Caki2 (cell line): ENCODE measurements at regions not wholly inside any gene's neighbourhood (a gene's known extent, or its start where the extent isn't known, plus 50 kb on each side); places are given as distances from the start of the nearest gene placed in this dataset.
"Not testable (repeated sequence)": the region's sequence is repeated elsewhere in the genome, so short reads cannot be mapped to it uniquely, and the experiment has no call there.

Source experiments
- DNase-seq: peaks from one replicate; pipeline ENCODE4 v3.0.0-alpha.2; 2015; ENCODE audit warnings: low read depth
- in situ Hi-C: cut with HindIII; loops from 2 replicates; pipeline ENCODE4 v1.10.0; 2016; ENCODE audit warnings: low sequenced_read_pairs, low pct_unique_long_range_greater_than_20kb, mixed read lengths

- in situ Hi-C loops = no loop called here
- DNase-seq = no peak
These were observed 91.3 kb downstream of the MFAP3L start for GRCh38 chr4:169934794-169935429.

GRCh38 chr4:169933531-169933930 is 92.7 kb downstream of the MFAP3L start:
- DNase-seq = no peak

GRCh38 chr4:169931964-169932363 is 94.2 kb downstream of the MFAP3L start:
- in situ Hi-C loops = no loop called here
- DNase-seq = no peak

More at GRCh38 chr4:169933531-169933930, 92.7 kb downstream of the MFAP3L start:
- in situ Hi-C loops = no loop called here

- in situ Hi-C loops, DNase-seq: not testable (repeated sequence)
These were observed 95.4 kb downstream of the MFAP3L start for GRCh38 chr4:169930755-169931154.

GRCh38 chr4:169927280-169927679 is 98.9 kb downstream of the MFAP3L start:
- DNase-seq = no peak
- in situ Hi-C loops = no loop called here

- DNase-seq = no peak
- in situ Hi-C loops = no loop called here
These were observed 100.5 kb downstream of the MFAP3L start for GRCh38 chr4:169925678-169926077.

- DNase-seq = no peak
- in situ Hi-C loops = no loop called here
These were observed 103.4 kb downstream of the MFAP3L start for GRCh38 chr4:169922632-169923276.

- no peak for DNase-seq
- in situ Hi-C loops = no loop called here
These were observed 104.5 kb downstream of the MFAP3L start for GRCh38 chr4:169921732-169922131.

- DNase-seq = no peak
- in situ Hi-C loops = no loop called here
These were observed 105.0 kb downstream of the MFAP3L start for GRCh38 chr4:169921237-169921636.

- DNase-seq, in situ Hi-C loops: not testable (repeated sequence)
These were observed 106.7 kb downstream of the MFAP3L start for GRCh38 chr4:169919194-169920124.

GRCh38 chr4:169915545-169915944 is 110.7 kb downstream of the MFAP3L start:
- DNase-seq = no peak
- in situ Hi-C loops = no loop called here

- DNase-seq = no peak
- in situ Hi-C loops = no loop called here
These were observed 111.3 kb downstream of the MFAP3L start for GRCh38 chr4:169914866-169915265.

GRCh38 chr4:169912996-169913395 is 113.2 kb downstream of the MFAP3L start:
- in situ Hi-C loops = no loop called here
- no peak for DNase-seq

GRCh38 chr4:169909897-169910296 is 116.3 kb downstream of the MFAP3L start:
- in situ Hi-C loops = no loop called here
- no peak for DNase-seq

GRCh38 chr4:169909479-169909878 is 116.7 kb downstream of the MFAP3L start:
- no peak for DNase-seq
- in situ Hi-C loops = no loop called here

GRCh38 chr4:169907705-169908104 is 118.5 kb downstream of the MFAP3L start:
- DNase-seq = no peak
- in situ Hi-C loops = no loop called here

- DNase-seq = no peak
- in situ Hi-C loops = no loop called here
These were observed 119.4 kb downstream of the MFAP3L start for GRCh38 chr4:169906821-169907220.

- no peak for DNase-seq
- in situ Hi-C loops = no loop called here
These were observed 120.1 kb downstream of the MFAP3L start for GRCh38 chr4:169906104-169906503.
